Activated B cell treated with CpG ODN at 0.5 μM for 24 hours (primary cell): ENCODE measurements at regions not wholly inside any gene's neighbourhood (a gene's known extent, or its start where the extent isn't known, plus 50 kb on each side); places are given as distances from the start of the nearest gene placed in this dataset.
"Not testable (repeated sequence)": the region's sequence is repeated elsewhere in the genome, so short reads cannot be mapped to it uniquely, and the experiment has no call there.

Experiments used
- ATAC-seq: fragments of 200-7000 bp; cut with Tn5 transposase; one replicate; pipeline ENCODE4 v1.10.0; 2021; ENCODE audit warnings: low read depth, mild to moderate bottlenecking, moderate library complexity
- CTCF ChIA-PET: fragments of 350-600 bp; sonication (Branson Sonifier 250); formaldehyde crosslinking; loops from one replicate; lab custom pipeline; 2021; ENCODE audit warnings: antibody characterized with exemption; lab: Charles Lee
- POLR2A ChIA-PET: fragments of 350-600 bp; sonication (Branson Sonifier 250); formaldehyde crosslinking; loops from one replicate; lab custom pipeline; 2021; ENCODE audit warnings: antibody characterized with exemption; lab: Charles Lee
- DNase-seq: peaks from one replicate; pipeline ENCODE4 v3.0.0; 2022
- H3K27ac Mint-ChIP-seq: one replicate; pipeline ENCODE4 v1.8.0; 2020; ENCODE audit warnings: mixed read lengths
- H3K27me3 Mint-ChIP-seq: one replicate; pipeline ENCODE4 v1.8.0; 2021; ENCODE audit warnings: mixed read lengths
- H3K36me3 Mint-ChIP-seq: one replicate; pipeline ENCODE4 v1.8.0; 2021; ENCODE audit warnings: low read depth, mixed read lengths
- H3K4me1 Mint-ChIP-seq: one replicate; pipeline ENCODE4 v1.8.0; 2021; ENCODE audit warnings: mixed read lengths
- H3K4me3 Mint-ChIP-seq: one replicate; pipeline ENCODE4 v1.8.0; 2020; ENCODE audit warnings: mild to moderate bottlenecking, mixed read lengths
- H3K9me3 Mint-ChIP-seq: one replicate; pipeline ENCODE4 v1.8.0; 2020; ENCODE audit warnings: mixed read lengths
- intact Hi-C: fragments of 100-400 bp; cut with micrococcal nuclease; formaldehyde crosslinking; loops from one replicate; pipeline ENCODE4 v1.15.1; 2024
- TF ChIP-seq, protein P1 (sequence below): fragments of 200-600 bp; IDR thresholded peaks from one replicate; pipeline ENCODE4 v1.8.0; 2022; ENCODE audit warnings: antibody characterized with exemption, mild to moderate bottlenecking

DNA sequence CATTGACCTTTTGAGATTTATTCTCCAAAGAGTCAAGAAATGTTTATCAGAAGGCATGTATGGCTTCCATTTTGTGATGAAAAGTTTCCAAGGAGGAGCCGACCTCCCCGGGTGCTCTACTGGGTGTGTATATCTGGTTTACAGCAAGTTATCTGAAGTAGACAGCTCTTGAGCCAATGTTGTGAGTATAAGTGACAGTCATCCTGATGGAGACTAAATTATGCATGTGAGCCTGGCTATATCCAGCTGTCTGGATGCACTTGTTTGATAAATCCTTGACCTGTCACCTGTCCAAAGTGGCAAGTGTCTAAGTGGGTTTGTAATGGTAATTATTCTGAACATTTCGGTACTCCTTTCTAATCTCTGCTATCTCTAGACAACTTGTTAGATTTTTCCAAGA, 142.2 kb downstream of the NR2F2 start:
- ATAC-seq: no peak
- ChIA-PET POLR2A (no interaction called here), CTCF (no interaction called here)
- H3K9me3 Mint-ChIP-seq: peaks cover 3% of the 10 kb centered on the region
- no peak overlapping the region for H3K27ac Mint-ChIP-seq
- H3K4me3 Mint-ChIP-seq: no peak overlapping the region
- no peaks in the 10 kb centered on the region for H3K27me3 Mint-ChIP-seq
- no peaks in the 10 kb centered on the region for H3K4me1 Mint-ChIP-seq
- DNase-seq: no peak
- H3K36me3 Mint-ChIP-seq: no peaks in the 10 kb centered on the region
- intact Hi-C loops: no loop called here
- TF ChIP-seq, protein P1, sequence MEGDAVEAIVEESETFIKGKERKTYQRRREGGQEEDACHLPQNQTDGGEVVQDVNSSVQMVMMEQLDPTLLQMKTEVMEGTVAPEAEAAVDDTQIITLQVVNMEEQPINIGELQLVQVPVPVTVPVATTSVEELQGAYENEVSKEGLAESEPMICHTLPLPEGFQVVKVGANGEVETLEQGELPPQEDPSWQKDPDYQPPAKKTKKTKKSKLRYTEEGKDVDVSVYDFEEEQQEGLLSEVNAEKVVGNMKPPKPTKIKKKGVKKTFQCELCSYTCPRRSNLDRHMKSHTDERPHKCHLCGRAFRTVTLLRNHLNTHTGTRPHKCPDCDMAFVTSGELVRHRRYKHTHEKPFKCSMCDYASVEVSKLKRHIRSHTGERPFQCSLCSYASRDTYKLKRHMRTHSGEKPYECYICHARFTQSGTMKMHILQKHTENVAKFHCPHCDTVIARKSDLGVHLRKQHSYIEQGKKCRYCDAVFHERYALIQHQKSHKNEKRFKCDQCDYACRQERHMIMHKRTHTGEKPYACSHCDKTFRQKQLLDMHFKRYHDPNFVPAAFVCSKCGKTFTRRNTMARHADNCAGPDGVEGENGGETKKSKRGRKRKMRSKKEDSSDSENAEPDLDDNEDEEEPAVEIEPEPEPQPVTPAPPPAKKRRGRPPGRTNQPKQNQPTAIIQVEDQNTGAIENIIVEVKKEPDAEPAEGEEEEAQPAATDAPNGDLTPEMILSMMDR: no peak

DNA sequence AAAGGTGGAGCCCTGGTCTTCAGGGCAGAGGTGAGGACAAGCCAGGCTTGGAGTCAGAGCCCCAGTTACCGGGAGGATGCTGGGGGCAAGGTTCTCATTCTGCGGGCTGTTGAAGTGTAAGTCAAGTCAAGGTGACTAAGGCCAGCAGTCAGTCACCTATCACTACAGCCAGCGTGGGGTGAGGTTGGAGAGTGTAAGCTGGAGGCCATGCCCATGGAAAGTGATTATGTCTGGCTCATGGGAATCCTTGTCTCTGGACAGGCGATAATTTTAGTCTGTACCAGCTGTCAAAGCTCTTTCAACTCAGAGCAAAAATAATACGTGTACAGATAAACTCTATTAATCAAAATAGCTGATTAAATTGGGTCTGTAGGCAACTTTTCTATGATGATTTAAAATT, 143.1 kb downstream of the NR2F2 start:
- Mint-ChIP-seq H3K27me3 (no peaks in the 10 kb centered on the region), H3K4me1 (no peaks in the 10 kb centered on the region), H3K36me3 (no peaks in the 10 kb centered on the region), H3K27ac (no peak overlapping the region), H3K9me3 (peaks cover 3% of the 10 kb centered on the region), H3K4me3 (no peak overlapping the region)
- ChIA-PET POLR2A (no interaction called here), CTCF (no interaction called here)
- TF ChIP-seq, protein P1: no peak
- ATAC-seq (no peak), DNase-seq (no peak)
- intact Hi-C loops: no loop called here

DNA sequence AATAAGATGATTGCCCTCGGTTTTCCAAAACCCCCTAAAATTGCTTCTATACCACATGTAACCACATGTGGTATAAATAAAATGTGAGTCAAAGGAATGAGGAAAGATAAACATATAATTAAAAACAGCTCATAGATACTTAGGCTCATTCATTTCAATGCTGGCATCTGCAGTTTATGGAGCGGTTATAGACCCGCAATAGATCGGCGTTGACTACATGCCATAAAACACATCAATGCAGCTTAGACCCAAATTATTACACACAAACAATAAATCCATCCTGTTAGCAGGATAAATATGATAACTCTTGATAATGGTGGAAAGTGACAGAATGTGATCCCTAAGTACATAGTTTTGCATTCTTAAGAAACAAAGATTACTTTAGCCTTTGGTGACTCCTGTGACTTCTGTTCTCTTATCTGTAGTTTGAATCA, 143.7 kb downstream of the NR2F2 start:
- POLR2A ChIA-PET: no interaction called here
- ATAC-seq: no peak
- CTCF ChIA-PET: no interaction called here
- TF ChIP-seq, protein P1: no peak
- Mint-ChIP-seq H3K4me3 (no peak overlapping the region), H3K27me3 (no peaks in the 10 kb centered on the region), H3K27ac (no peak overlapping the region), H3K9me3 (peaks cover 3% of the 10 kb centered on the region), H3K36me3 (no peaks in the 10 kb centered on the region), H3K4me1 (no peaks in the 10 kb centered on the region)
- no peak for DNase-seq
- intact Hi-C loops: no loop called here

DNA sequence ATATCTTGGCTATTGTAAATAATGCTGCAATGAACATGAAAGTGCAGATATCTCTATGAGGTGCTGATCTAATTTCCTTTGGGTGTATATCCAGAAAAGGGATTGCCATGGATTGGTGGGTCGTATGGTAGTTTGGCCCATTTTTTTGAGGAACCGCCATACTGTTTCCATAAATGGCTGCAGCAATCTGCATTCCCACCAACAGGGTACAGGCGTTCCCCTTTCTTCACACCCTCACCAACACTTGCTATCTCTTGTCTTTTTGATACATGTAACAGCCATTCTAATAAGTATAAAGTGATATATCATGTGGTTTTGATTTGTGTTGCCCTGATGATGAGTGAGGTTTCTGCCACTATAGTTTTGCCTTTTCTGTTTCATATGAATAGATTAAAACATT, 146.7 kb downstream of the NR2F2 start:
- POLR2A ChIA-PET: no interaction called here
- Mint-ChIP-seq H3K27me3 (no peaks in the 10 kb centered on the region), H3K9me3 (peaks cover 3% of the 10 kb centered on the region), H3K27ac (no peak overlapping the region), H3K4me3 (no peak overlapping the region), H3K36me3 (no peaks in the 10 kb centered on the region), H3K4me1 (no peaks in the 10 kb centered on the region)
- TF ChIP-seq, protein P1: no peak
- ATAC-seq (no peak), DNase-seq (no peak)
- intact Hi-C loops: no loop called here
- CTCF ChIA-PET: no interaction called here

DNA sequence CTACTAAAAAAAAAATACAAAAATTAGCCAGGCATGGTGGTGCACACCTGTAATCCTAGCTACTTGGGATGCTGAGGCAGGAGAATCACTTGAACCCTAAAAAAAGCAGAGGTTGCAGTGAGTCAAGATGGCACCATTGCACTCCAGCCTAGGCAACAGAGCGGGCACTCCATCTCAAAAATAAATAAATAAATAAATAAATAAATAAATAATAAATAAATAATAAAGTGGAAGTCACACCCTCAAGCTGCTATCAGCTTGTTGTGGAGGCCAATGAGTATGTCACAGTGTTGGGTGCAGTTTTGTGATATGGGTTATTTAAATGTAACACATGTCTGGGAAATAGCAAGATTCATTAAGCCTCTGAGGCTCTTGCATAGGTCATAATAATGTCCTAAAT, 153.9 kb downstream of the NR2F2 start:
- H3K36me3 Mint-ChIP-seq, H3K27me3 Mint-ChIP-seq, DNase-seq, POLR2A ChIA-PET, CTCF ChIA-PET, H3K27ac Mint-ChIP-seq, ATAC-seq, H3K9me3 Mint-ChIP-seq, H3K4me3 Mint-ChIP-seq, H3K4me1 Mint-ChIP-seq, intact Hi-C loops: not testable (repeated sequence)

DNA sequence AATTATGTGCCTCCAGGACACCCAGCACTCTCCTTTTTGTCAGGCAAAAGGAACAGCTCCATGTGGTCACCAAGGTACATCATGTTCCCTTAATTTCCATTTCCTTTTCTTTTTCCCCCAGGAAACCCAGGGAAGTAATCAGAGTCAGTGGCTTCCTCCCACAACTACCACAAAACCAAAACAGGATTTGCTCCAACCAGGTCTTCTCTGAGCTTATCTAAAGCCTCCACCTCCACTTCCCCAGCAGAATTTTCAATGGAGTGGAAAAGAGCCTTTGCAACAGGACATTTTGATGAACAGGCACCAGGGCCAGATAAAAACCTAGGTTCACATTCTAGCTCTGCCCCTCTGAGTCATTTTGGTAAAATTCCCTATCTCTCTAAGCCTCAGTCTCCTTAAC, 154.3 kb downstream of the NR2F2 start:
- ATAC-seq (no peak), DNase-seq (no peak)
- Mint-ChIP-seq H3K27ac (no peak overlapping the region), H3K27me3 (no peaks in the 10 kb centered on the region), H3K4me1 (no peaks in the 10 kb centered on the region), H3K9me3 (no peaks in the 10 kb centered on the region), H3K36me3 (no peaks in the 10 kb centered on the region), H3K4me3 (no peak overlapping the region)
- TF ChIP-seq, protein P1: no peak
- intact Hi-C loops: no loop called here
- ChIA-PET CTCF (no interaction called here), POLR2A (no interaction called here)
